CD4-positive, alpha-beta T cell treated with Interleukin-6 for 4 hours (primary cell): ENCODE measurements at regions not wholly inside any gene's neighbourhood (a gene's known extent, or its start where the extent isn't known, plus 50 kb on each side); places are given as distances from the start of the nearest gene placed in this dataset.

Experiments
- DNase-seq: peaks from one replicate; pipeline ENCODE4 v3.0.0-alpha.2; 2020; ENCODE audit warnings: mixed read lengths

DNA sequence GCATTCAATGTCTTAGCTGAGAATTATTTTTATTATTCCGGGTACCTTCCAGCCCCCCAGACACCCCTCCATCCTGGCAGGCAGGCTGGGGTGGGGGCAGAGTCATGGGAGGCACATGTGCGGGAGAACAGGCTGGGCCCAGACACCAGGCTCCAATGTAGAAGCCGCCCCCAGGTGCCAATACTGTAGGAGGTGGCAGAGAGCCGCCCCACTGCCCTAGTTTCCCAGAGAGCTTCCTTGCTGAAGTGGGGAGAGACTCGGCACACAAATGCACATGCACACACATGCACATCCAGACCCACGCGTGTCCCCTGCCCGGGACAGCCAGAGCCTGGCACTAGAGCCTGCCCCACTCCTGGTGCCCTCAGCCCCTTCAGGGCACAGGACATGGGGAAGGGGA, 98.4 kb upstream of the LINGO1 start:
- no peak for DNase-seq

DNA sequence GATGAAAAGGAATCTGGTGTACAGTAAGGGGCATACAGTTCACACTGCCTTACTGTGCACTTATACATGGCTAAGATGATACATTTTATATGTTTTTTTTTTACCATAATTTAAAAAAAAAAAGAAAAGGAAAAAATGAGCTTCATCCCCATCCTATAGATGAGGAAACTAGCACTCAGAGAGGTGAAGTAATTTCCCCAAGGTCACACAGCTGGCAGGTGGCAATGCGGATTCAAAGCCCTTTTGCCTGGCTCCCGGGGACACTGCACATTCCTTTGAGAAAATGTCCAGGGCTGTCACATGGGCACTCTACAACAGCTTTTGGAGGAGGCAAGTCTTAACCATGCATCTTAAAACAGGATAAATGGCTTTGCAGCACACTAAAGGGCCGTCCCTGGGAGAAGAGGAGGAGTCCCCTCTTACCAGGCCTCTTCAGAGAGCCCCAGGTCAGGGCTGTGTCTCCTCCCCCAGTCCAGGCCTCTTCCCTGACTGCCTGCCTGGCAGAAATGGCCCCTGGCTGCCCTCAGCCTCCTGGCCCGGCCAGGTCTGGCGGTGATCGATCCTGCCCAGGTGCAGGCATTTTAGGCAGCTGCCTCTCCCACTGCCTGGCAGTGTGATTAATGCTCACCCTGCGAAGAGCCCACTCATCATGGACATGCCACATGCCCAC, 95.1 kb upstream of the LINGO1 start:
- DNase-seq = no peak

DNA sequence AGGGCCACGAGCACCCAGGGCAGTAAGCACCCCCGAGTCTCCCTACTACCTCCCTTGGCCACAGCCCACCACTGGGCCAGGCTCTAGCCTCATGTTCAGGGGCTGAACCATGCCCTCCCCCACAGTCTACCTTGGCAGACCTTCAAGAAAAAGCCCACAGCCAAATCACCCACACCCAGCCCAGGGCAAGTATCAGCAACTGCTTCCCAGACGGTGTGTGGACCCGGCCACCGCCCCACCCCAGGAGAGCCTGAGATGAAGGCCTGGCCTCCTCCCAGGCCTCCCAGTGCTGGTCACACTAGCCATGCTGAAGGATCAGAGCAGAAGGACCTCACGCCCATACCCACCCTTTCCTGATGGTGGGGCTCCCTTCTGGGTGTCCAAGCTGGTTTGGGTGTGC, 92.0 kb upstream of the LINGO1 start:
- DNase-seq = no peak

DNA sequence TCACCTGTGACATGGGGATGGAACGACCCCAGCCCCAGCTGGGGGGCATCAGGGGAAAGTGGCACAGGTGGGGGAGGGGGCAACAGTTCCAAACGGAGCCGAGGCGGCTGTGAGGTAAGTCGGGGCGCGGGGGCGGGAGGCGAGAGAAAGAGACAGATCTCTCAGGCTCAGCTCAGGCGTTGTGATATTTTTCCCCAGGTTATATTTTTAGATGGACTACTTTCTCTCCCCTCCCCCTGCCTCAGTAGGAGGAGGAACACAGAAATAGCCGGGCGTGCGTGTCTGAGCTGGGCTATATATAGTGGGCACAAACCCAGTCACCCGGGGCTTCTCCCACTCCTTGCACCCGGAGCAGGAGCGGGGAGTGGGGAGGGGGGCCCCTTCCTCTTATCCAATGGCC, 91.0 kb upstream of the LINGO1 start:
- no peak for DNase-seq

DNA sequence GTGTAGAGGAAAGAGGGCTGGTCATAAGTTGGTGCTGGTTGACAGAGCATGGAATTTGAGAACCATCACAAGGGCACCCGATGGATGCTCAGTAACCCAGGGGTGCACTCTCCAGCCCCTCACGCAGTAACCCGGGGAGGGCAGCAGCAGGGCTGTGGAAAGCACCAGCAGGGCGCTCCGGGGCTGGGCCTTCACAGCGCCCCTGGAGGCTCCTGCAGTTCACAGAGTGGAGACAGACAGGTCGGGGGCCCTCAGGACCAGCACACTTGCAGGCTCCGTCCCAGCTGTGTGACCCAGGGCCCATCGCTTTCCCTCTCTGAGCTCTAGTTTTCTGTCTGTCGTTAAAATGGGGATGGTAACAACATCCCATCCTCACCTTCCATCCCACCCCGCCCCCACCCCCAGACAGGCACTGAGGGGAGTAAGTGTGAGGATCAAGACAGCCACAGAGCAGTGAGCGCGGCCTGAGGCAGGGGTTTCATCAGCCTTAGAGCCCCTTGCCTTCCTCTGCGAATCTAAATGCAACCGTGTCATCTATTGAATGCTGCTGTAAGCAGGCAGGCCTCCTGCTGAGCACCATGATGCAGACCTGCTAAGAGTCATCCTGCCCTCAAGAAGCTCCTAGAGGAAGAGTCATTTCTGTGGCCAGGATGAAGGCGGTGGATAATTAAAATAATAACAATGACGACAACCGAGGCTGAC, 90.2 kb upstream of the LINGO1 start:
- no peak for DNase-seq

DNA sequence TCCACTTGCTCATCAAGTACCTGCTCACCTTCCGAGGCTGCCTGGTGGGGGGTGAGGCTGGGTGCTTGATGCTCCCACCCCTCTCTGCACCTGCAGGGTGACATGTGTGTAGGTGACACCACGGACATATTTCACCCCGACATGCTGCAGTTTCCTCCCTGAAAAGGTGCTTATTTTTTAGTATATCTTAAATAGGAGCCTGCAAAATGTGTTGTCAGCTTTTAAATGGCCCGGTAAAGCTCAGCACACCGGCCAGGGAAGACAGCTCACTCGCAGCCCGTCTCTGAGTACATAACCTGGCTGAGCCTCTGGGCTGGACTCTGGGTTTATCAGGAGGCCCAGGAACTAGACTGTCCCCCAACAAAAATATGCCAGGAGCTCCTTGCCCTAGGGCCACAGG, 89.3 kb upstream of the LINGO1 start:
- DNase-seq = no peak

DNA sequence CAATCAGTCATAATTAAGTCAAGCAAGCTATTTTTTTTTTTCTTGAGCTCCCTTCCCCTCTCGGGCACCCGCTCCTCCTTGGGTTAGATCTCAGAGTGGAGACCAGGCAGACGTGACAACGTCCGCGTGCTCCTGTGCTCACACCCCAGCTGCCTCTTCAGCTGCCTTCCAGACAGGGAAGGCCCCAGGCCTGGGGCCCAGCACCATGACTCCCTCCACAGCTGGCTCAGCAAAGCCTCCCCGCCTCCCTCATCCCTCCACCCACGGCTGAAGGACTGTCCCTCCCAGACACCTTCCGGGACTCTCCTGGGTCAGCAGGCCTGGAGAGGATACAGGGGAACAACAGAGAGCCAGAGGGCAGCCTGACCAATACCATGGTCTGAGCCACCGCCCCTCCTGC, 87.9 kb upstream of the LINGO1 start:
- no peak for DNase-seq

DNA sequence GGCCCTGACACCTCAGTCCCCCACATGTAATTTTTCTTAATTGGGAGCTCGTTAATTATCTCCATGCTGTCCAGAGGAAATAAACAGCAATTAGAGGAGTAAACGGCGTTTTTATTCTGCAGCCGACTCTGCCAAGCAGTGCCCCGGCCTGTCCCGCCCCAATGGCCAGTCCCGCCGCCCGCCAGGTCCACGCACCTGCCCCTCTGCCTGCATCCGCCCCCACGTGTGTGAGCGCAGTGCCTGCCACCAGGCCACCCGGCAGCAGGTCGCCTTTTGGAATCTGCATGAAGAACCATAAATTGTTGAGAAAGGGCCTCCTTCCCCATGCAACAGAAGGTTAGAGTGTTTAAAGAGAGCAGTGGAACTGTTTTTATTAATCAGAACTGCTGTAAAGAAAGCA, 87.5 kb upstream of the LINGO1 start:
- DNase-seq = no peak

DNA sequence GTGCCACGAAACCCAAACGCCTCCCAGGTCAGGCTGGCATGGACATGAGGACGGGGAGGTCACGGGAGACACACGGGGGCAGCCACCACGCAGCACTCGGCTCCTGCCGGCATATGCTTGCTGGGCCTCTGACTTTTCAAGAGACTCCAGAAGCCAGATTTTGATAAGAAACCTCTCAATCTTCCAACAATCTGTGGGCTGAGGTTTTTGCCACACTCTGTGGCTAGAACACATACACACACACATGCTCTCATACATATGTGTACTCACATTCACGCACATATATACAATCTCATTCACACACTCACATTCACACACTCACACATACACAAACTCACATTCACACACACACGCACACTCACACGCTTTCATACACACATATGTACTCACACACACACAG, 86.7 kb upstream of the LINGO1 start:
- DNase-seq = no peak

DNA sequence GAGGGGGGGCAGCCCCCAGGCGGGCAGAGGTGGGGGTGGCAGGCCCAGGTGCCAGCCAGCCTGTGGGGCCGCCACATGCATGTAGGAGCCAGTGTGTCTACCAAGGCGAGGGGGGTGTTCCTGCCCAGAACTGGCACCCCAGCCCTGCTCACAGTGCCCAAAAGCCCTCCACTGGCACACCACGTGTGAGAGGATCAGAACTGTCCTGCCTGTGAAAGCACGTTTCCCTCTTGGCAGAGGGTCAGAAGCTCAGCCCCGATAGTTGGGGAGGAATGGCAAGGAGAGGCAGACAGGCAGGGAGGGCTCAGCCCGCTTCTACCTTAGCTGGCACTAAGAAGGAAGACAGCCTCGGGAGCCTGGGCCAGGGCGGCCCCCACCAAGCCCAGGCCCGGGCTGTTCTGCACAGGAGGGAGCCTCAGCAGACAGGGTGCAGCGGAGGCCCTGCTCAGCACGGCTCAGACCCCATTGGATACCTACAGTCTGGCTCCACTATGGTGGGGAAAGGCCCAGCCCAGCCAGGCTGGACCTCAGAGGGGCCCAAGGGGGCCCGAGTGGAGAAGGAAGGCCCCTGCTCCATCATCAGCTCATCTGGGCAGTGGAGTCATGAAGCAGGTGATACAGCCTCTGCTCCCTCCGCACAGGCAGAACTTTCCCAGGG, 84.8 kb upstream of the LINGO1 start:
- DNase-seq = no peak

DNA sequence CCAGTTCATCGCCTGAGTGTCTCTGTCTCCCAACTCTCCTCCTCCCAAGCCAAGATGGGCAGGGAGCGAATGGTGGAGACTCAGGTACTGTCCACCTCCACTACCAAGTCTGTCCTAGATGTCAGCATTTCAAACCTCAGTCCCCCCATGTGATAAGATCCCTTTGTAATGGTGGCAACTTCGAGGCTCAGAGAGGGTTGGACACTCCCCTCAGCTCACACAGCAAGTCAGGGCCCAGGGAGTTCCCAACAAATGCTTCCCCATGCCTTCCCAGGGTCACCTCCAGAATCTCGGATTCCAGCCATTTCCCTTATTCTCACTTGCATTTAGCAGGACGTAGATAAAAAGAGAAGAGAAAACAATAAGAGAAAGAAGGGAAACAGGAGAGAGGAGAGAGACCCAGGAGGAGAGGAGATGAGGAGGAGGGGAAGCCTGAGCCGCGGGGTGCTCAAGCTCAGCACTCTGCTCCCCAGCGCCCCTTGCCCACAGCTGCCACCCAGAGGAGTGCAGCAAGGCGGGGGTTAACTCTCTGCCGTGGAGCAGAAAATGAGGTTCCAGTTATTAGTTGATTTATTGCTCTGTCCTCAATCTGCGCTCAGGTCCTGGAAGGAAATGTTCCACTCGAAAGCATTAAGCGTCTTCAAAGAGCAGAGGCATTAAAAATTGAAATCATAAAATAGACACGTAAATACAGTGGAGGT, 84.1 kb upstream of the LINGO1 start:
- no peak for DNase-seq

DNA sequence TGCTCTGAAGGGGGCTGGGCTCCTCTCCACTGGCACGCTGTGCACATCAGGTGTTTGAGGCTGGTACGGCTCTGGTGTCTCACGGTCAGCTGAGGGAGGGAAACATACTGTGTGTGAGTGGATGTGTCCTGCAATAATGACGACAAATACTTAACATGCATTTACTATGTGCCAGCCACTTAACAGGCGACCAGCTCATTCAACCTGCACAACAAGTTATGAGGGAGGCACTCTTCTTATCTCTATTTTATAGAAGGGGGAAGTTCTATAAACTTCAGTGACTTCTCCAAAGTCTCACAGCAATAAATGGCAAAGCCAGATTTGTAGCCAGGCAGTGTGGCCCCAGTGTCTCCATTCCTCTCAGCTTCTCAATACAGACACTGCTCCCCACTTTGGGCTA, 83.1 kb upstream of the LINGO1 start:
- DNase-seq = no peak

DNA sequence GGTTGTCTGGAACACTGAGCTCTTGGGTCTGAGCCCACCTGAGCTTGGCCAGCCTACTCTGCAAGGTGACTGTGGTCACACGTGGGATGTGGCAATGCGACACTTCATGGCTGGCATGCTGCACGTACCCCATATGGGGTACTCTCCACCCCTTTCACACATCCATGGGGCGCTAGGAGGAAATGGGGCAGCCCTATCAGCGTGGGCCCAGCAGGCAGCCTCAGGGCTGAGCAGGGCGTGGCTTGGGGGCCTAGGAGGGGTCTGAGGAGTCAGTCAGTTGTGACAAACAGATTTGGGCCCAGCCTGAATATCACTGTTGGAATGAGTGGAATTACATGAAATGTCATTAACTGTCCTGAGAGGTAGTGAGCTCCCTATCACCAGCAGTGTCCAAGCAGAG, 82.3 kb upstream of the LINGO1 start:
- DNase-seq = no peak

DNA sequence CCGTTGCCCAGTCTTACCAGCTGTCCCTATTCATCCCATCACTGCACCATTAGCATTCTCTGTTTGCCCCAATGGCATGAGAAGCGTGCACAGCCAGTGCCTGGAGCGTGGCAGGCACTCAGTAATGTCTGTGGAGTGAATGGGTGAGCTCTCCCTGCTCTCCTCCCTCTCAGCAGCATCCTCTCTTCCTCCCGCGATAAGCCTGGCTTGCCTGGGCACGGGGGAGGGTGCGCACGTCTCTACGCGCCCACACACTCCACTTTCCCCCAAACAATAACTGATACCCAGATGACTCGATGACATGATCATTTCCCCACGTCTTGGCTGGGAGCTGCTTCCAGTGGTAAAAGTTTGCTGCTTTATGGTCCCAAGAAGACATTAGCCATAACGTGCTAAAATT, 81.8 kb upstream of the LINGO1 start:
- DNase-seq = no peak

DNA sequence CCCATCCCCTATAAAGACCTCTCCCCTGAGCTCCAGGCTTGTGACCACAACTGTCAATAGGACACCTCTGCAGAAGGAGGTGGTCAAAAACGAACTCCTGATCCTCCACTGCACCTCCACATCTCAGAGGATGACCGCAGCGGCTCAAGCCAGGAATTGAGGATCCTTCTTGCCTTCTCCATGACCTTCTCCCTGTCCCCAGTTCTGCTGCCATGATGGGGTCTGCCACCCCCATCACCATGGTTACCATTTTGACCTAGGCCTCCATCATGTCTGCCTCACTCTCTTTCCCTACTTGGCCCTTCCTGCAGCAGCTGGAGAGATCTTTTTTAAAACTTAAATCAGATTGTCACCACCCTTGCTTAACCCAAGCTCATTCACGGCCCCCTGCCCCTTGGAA, 81.3 kb upstream of the LINGO1 start:
- no peak for DNase-seq

DNA sequence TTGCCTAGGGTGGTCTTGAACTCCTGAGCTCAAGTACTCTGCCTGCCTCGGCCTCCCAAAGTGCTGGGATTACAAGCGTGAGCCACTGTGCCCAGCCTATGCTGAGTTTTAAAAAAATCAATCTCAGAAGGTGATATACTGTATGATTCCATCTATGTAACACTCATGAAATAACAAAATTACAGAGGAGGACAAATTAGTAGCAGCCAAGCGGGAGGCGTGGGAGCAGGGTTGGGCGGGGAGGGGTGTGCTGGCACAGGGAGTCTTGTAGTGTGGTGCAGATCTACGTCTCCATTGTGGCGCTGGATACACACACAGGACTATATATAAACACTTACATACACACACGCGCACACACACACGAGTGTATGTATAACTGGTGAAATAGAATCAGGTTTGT, 80.6 kb upstream of the LINGO1 start:
- DNase-seq = no peak

DNA sequence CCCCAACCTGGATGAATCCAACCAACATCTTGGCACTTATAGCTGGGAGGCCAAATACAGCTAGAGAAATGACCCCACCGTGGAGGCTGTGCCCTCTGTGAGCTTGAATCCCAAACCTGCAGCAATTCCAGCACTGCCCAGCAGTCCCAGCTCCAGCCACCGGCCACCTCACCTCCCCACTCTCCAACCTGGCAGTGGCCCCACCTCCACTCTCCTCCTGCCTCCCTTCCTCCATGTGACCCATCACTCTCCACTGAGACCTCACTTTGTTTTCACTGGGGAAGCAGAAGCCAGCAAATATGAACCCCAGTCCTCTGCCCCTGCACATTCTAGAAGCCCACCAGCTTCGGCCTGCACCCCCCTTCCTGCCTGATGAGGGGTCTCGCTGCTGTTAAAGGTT, 79.7 kb upstream of the LINGO1 start:
- no peak for DNase-seq

DNA sequence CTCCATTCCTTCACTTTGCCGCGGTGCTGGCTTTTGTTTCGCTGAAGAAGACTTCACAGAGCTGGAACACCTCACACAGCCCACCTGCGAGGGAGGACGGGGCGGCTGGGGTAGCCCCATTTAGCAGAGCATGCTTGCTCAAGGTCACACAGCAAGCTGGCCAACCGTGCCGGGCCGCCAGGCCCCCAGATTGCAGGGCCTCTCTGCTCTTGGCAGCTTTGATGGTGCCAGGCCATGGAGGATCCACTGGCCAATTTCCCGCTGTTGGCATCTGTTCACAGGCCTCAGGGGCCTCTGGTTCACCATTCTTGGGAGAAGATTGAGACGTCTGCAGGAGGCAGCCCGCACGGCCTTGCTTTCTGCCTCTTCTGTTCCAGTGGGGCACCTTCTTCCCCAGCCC, 77.9 kb upstream of the LINGO1 start:
- DNase-seq = no peak

DNA sequence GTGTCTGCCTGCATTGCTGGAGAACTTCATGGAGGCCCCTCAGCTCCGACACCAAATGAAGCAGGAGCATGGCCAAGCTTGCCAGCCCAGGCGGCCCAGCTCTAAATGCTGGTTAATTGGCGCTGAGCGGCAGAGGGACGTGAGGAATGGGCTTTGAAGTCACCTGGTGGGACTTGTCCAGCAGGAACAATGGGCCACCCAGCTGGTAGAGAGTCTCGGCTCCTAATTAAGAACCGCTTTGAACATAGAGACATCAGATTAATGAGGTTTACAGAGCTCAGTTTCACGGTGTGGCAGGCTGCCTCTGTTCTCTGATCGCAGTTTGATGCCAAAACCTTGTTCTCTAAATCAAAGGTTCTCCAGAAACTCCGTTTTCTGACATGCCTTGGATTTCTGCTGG, 77.5 kb upstream of the LINGO1 start:
- no peak for DNase-seq

DNA sequence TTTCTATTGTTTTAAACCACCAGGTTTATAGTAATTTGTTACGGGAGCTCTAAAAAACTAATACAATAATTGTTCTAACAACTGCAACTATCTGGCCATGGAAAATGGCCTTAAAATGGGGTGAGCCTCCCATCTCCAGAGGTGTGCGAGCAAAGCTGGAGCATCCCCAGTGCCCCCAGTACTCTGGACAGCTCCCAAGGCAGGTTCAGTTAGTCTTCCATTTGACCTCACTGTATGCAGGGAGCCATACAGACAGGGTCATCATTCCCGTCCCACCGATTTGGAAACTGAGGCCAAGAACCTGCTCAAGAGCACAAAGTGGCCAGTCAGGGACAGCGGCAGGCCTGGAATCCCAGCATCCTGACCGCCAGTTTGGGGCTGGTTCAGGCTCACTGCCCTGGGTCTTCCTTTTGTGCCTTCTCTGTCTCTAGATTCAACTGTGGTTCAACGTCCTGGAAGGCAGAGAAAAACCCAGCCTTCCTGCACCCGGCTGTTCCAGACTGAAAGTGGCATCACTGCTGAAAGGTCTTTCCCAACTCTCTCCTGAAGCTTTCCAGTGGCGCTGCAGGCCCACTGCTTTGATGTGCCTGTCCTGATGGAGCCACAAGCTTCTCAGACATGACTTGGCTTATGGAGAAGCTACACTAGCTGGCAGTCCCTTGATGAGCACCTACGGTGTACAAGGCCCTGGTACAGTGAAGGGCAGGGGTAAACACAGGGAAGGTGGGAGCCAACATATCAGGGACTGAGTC, 76.6 kb upstream of the LINGO1 start:
- DNase-seq = no peak

DNA sequence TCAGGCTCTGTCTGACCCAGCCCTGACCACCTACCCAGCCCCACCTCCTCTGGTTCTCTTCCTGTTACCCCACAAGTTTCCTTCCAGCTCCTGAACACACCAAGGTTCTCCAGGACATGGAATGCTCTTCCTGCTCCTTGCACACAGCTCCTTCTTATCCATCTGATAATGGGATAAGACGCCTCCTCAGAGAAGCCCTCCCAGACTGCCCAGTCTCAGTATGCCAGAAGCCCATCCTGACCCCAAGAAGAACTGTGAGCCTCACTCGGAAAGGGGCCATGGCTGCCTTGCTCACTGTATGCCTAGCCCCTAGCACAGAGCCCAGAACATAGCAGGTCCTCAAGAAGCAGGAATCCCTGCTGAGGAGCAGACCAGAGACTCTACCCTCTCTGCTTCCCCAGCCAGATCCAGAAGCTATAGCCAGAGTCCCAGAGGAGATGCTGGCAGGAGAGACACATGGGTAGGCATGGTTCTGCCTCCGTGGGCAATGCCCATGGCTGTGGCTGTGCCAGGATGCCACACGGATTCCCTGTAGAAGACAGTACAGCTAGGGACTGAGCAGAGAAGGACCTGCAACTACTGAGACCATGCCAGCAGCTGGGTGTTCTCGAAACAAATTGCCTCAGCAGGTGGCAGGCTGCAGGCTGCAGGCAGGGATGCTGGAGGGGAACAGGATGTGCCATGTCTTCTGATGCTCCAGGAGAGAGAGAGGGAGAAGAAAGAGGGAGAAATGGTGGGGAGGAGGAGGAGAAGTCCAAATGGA, 74.0 kb upstream of the LINGO1 start:
- DNase-seq = no peak

DNA sequence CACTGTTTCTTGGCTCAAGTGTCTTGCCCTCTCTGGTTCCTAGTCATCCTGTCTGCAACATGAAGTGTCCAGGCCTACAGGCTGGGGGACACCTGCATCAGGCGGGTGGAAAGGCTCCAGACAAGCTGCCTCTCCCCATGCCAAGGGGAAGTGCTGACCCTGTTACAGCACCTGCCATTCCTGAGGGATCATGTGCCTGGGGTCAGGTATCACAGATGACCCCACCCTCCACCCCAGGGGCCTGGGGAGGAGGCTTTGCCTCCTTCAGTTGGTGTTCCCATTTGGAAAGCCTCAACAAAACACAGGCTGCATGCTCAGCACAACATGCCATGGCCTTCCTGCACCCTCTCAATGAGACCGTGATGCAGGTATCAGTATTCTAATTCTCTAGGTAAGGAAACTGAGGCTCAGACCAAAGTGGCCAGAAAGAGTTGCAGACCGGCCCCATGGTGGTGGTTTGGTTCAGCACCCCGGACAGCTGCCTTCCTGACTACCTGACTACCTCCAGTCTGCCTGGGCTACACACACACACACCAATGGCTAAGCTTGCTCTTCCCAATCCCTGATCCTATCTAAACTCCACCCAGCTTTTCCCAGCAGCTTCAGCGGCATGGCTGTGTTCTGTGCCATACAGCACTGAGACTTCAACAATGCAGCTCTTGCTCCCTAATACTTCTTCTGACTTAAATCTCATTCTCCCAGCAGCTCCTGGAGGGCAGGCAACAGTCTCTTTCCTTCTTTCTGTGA, 69.7 kb upstream of the LINGO1 start:
- no peak for DNase-seq
